ENCODE measurements at regions not wholly inside any gene's neighbourhood (a gene's known extent, or its start where the extent isn't known, plus 50 kb on each side); places are given as distances from the start of the nearest gene placed in this dataset.

GRCh38 chr20:22429175-22430153 is 154.9 kb downstream of the FOXA2 start:
- H3K9me3 Mint-ChIP-seq (ENCODE audit: low read depth) = peaks cover 4% of the 10 kb centered on the region
- no peak for TF ChIP-seq CTCF (IDR thresholded peaks at IDR 0.05)
- H3K27ac Mint-ChIP-seq (ENCODE audit: unreplicated experiment) = no peak overlapping the region
- no peaks in the 10 kb centered on the region for H3K4me1 Mint-ChIP-seq (ENCODE audit: low read depth)
- H3K27me3 Mint-ChIP-seq (ENCODE audit: low read depth) = peaks cover 24% of the 10 kb centered on the region
- H3K4me3 Mint-ChIP-seq (ENCODE audit: unreplicated experiment) = no peak overlapping the region
- no peaks in the 10 kb centered on the region for H3K36me3 Mint-ChIP-seq (ENCODE audit: low read depth)
- DNase-seq (ENCODE audit: low spot score) = no peak

- no peak for DNase-seq (ENCODE audit: low spot score)
- no peaks in the 10 kb centered on the region for H3K9me3 Mint-ChIP-seq (ENCODE audit: low read depth)
- no peaks in the 10 kb centered on the region for H3K4me1 Mint-ChIP-seq (ENCODE audit: low read depth)
- no peak for TF ChIP-seq CTCF (IDR thresholded peaks at IDR 0.05)
- H3K27me3 Mint-ChIP-seq (ENCODE audit: low read depth) = peaks cover 30% of the 10 kb centered on the region
- H3K36me3 Mint-ChIP-seq (ENCODE audit: low read depth) = no peaks in the 10 kb centered on the region
- H3K4me3 Mint-ChIP-seq (ENCODE audit: unreplicated experiment) = no peak overlapping the region
- H3K27ac Mint-ChIP-seq (ENCODE audit: unreplicated experiment) = no peak overlapping the region
Observed at GRCh38 chr20:22428051-22428450, 156.3 kb downstream of the FOXA2 start.

GRCh38 chr20:22426772-22427171 is 157.6 kb downstream of the FOXA2 start:
- Mint-ChIP-seq H3K9me3 (ENCODE audit: low read depth) (no peaks in the 10 kb centered on the region), H3K27me3 (ENCODE audit: low read depth) (peaks cover 30% of the 10 kb centered on the region), H3K36me3 (ENCODE audit: low read depth) (no peaks in the 10 kb centered on the region), H3K4me3 (ENCODE audit: unreplicated experiment) (no peak overlapping the region), H3K27ac (ENCODE audit: unreplicated experiment) (no peak overlapping the region), H3K4me1 (ENCODE audit: low read depth) (no peaks in the 10 kb centered on the region)
- no peak for DNase-seq (ENCODE audit: low spot score)
- no peak for TF ChIP-seq CTCF (IDR thresholded peaks at IDR 0.05)

- no peaks in the 10 kb centered on the region for H3K9me3 Mint-ChIP-seq (ENCODE audit: low read depth)
- no peak overlapping the region for H3K4me3 Mint-ChIP-seq (ENCODE audit: unreplicated experiment)
- H3K36me3 Mint-ChIP-seq (ENCODE audit: low read depth) = no peaks in the 10 kb centered on the region
- H3K4me1 Mint-ChIP-seq (ENCODE audit: low read depth) = no peaks in the 10 kb centered on the region
- no peak for TF ChIP-seq CTCF (IDR thresholded peaks at IDR 0.05)
- no peak for DNase-seq (ENCODE audit: low spot score)
- peaks cover 24% of the 10 kb centered on the region for H3K27me3 Mint-ChIP-seq (ENCODE audit: low read depth)
- H3K27ac Mint-ChIP-seq (ENCODE audit: unreplicated experiment) = no peak overlapping the region
Observed at GRCh38 chr20:22425344-22426295, 158.8 kb downstream of the FOXA2 start.
